ENCODE measurements at regions not wholly inside any gene's neighbourhood (a gene's known extent, or its start where the extent isn't known, plus 50 kb on each side); places are given as distances from the start of the nearest gene placed in this dataset.

DNA sequence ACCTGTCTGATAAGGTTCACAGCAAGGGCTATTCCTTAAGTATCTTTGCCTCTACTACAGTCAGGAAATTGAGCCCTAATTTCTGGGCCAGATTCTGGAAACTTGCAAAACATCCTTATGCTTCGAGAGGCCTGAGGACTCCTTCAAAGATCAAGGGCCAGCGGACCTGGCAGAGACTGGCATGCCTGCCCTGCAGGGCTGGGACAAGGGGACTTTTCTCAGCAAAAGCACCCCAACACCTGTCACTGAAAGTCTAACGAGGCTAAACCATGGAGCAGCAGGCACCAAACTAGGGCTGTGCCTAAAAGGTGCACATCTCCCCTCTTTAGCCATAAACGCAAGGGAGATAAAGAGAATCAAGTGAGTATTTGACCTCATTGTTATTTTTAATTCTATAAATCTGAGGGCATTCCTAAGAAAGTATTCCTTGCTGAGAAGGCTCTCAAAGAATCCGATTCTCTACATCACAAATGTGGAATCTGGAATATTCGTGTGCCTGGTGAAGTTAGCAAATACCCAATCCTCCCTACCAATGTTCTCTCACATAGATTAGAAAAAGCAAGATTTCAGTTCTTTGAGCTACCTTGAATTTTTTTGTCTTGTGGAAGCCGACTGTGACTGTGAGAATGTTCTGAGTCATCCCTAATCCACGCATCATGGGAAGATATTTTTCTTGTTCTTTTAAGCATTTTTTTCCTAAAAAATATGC, 328.2 kb upstream of the NOVA1 start:
- TF ChIP-seq POLR2AphosphoS5 (IDR thresholded peaks at IDR 0.05): no peak
- no peak for TF ChIP-seq POLR2A (IDR thresholded peaks at IDR 0.05)

All from gastroesophageal sphincter (tissue), 2 donors.